Right atrium auricular region (tissue), 2 donors: ENCODE measurements at regions not wholly inside any gene's neighbourhood (a gene's known extent, or its start where the extent isn't known, plus 50 kb on each side); places are given as distances from the start of the nearest gene placed in this dataset.

Source experiments
- DNase-seq: peaks from one replicate; pipeline ENCODE4 v3.0.0-alpha.2; 2019; ENCODE audit warnings: low spot score
- H3K27ac ChIP-seq, 2 donors: fragments of 200-600 bp; sonication (generic); 1 replicate in 1 of 2; 2 replicates in 1 of 2; pipeline ENCODE4 v1.5.1; 2016 to 2019
- H3K27me3 ChIP-seq, 2 donors: fragments of 200-600 bp; sonication (generic); one replicate each; pipeline versions ENCODE4 v1.5.1 to v1.6.0; 2017 to 2019
- H3K36me3 ChIP-seq: fragments of 200-600 bp; sonication (generic); one replicate; pipeline ENCODE4 v1.5.1; 2016
- H3K4me1 ChIP-seq, 2 donors: fragments of 200-600 bp; sonication (generic); one replicate each; pipeline versions ENCODE4 v1.5.1 to v1.6.0; 2017 to 2019
- H3K4me3 ChIP-seq, 2 donors: fragments of 200-600 bp; sonication (generic); 1 replicate in 1 of 2; 2 replicates in 1 of 2; pipeline ENCODE4 v1.5.1; 2017 to 2019; ENCODE audit warnings: mild to moderate bottlenecking in 1 of 2, moderate library complexity in 1 of 2
- H3K9me3 ChIP-seq, 2 donors: fragments of 200-600 bp; sonication (generic); one replicate each; pipeline ENCODE4 v1.5.1; 2019
- TF ChIP-seq, protein P1 (sequence below), 2 donors: fragments of 200-600 bp; sonication (generic); IDR thresholded peaks; one replicate each; pipeline ENCODE4 v1.5.1; 2019; ENCODE audit warnings: antibody characterized with exemption in 2 of 2

DNA sequence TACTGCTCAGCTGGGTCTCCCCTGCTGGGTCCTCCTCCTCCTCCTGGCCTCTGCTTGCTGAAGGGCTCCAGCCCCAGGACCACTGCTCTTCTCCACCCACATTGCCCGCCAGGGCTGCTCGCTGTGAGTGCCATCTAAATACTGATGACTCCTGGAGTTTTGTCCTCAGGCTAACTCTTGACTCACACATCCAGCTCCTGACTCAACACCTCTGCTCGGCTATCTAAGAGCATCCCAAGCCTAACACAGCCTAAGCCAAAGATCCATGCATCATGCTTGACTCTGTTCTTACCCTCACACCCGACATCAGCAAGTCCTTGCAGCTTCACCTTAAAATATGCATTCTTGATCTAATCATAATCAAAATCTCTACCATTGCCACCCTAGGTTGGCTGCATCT, 260.2 kb downstream of the KLF13 start:
- peaks cover 0 to 4% of the 10 kb centered on the region in 2 donors for H3K9me3 ChIP-seq
- no peaks in the 10 kb centered on the region for H3K36me3 ChIP-seq
- H3K4me1 ChIP-seq, result no peaks in the 10 kb centered on the region
- H3K4me3 ChIP-seq, result no peak overlapping the region
- DNase-seq, result no peak
- TF ChIP-seq, protein P1, sequence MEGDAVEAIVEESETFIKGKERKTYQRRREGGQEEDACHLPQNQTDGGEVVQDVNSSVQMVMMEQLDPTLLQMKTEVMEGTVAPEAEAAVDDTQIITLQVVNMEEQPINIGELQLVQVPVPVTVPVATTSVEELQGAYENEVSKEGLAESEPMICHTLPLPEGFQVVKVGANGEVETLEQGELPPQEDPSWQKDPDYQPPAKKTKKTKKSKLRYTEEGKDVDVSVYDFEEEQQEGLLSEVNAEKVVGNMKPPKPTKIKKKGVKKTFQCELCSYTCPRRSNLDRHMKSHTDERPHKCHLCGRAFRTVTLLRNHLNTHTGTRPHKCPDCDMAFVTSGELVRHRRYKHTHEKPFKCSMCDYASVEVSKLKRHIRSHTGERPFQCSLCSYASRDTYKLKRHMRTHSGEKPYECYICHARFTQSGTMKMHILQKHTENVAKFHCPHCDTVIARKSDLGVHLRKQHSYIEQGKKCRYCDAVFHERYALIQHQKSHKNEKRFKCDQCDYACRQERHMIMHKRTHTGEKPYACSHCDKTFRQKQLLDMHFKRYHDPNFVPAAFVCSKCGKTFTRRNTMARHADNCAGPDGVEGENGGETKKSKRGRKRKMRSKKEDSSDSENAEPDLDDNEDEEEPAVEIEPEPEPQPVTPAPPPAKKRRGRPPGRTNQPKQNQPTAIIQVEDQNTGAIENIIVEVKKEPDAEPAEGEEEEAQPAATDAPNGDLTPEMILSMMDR (IDR thresholded peaks at IDR 0.05), result no peak
- H3K27me3 ChIP-seq, result no peaks in the 10 kb centered on the region
- H3K27ac ChIP-seq, result no peak overlapping the region

DNA sequence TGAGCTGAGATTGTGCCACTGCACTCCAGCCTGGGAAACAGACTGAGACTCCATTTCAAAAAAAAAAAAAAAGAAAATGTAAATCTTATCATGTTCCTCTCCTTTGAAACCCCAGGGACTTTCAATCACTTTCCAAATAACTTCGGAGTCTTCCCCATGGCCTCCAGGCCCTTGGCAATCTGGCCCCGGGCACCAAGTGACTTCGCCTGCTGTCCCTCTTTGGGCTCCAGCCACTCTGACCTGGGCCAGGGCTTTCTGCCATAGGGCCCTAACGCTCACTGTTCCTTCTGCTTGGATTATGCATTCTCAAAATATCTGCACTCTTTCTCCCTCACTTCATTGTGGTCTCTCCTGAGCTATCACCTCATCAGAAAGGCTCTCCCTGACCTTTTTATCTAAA, 260.9 kb downstream of the KLF13 start:
- Histone ChIP-seq H3K27ac (no peak overlapping the region), H3K9me3 (no peaks in the 10 kb centered on the region), H3K27me3 (no peaks in the 10 kb centered on the region), H3K36me3 (no peaks in the 10 kb centered on the region), H3K4me1 (no peaks in the 10 kb centered on the region), H3K4me3 (no peak overlapping the region)
- TF ChIP-seq, protein P1 (IDR thresholded peaks at IDR 0.05), result no peak
- DNase-seq, result no peak

DNA sequence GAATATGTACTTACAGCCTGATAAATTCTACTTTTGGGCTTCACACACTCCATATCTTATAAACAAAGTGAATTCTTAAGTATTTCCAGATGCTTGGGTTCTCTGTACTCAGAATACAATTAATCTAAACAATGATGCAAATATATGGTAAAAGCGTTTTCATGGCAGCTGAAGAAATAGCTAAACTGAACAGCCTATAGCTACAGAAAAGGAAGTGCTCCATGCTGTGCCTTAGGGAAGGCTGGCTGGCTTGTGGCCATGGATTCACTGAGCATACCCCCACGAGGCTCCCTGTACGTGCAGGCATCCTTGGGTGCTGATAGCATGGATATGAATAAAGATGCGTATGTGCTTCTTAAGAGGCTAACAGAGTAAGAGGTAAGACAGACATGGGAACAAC, 264.0 kb downstream of the KLF13 start:
- Histone ChIP-seq H3K4me1 (no peaks in the 10 kb centered on the region), H3K9me3 (no peaks in the 10 kb centered on the region), H3K27me3 (no peaks in the 10 kb centered on the region), H3K27ac (no peak overlapping the region), H3K4me3 (no peak overlapping the region), H3K36me3 (no peaks in the 10 kb centered on the region)
- TF ChIP-seq, protein P1 (IDR thresholded peaks at IDR 0.05), result no peak
- DNase-seq, result no peak

GRCh38 chr15:31591908-31592307, 265.3 kb downstream of the KLF13 start:
- Histone ChIP-seq H3K36me3 (no peaks in the 10 kb centered on the region), H3K9me3 (no peaks in the 10 kb centered on the region), H3K27ac (no peak overlapping the region), H3K27me3 (no peaks in the 10 kb centered on the region), H3K4me1 (no peaks in the 10 kb centered on the region), H3K4me3 (no peak overlapping the region)
- no peak for DNase-seq
- TF ChIP-seq, protein P1 (IDR thresholded peaks at IDR 0.05), result no peak

DNA sequence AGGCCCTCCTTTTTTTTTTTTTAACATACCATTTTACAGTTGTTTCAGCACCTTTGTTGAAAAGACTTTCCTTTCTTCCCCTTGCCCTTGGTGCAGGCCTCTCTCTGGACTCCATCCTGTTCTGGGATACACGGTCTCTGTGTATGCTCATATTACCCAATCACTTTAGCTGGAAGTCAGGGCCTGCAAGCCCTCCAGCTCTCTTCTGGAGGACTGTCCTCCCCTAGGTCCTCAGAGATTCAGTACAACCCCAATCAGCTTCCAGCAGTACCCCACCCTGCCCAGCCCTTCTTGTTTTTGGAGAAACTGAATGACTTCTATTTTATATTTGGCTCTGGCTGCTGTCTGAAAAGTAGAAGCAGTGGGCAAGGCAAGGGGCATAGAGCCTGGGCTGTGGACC, 270.8 kb downstream of the KLF13 start:
- Histone ChIP-seq H3K27me3 (no peaks in the 10 kb centered on the region), H3K9me3 (no peaks in the 10 kb centered on the region), H3K27ac (no peak overlapping the region), H3K36me3 (no peaks in the 10 kb centered on the region), H3K4me1 (no peaks in the 10 kb centered on the region), H3K4me3 (no peak overlapping the region)
- TF ChIP-seq, protein P1 (IDR thresholded peaks at IDR 0.05), result no peak
- DNase-seq, result no peak

- H3K27me3 ChIP-seq, result no peaks in the 10 kb centered on the region
- no peak for DNase-seq
- no peak overlapping the region for H3K4me3 ChIP-seq
- no peaks in the 10 kb centered on the region for H3K9me3 ChIP-seq
- TF ChIP-seq, protein P1 (IDR thresholded peaks at IDR 0.05), result no peak
- no peak overlapping the region for H3K27ac ChIP-seq
- no peaks in the 10 kb centered on the region for H3K36me3 ChIP-seq
- H3K4me1 ChIP-seq, result no peaks in the 10 kb centered on the region
Measured at GRCh38 chr15:31598620-31599019, 272.0 kb downstream of the KLF13 start.
